Endothelial cell of umbilical vein (primary cell): ENCODE measurements at regions not wholly inside any gene's neighbourhood (a gene's known extent, or its start where the extent isn't known, plus 50 kb on each side); places are given as distances from the start of the nearest gene placed in this dataset.

Source experiments
- BruUV-seq: library from RNA; stranded (reverse); fragments of 400-500 nt; replicated peaks from 2 replicates; lab custom pipeline; 2021; lab: Mats Ljungman, UMichigan
- CTCF ChIA-PET: fragments of 300-600, 350-600 bp; sonication (Branson Sonifier 250); formaldehyde crosslinking; loops from one replicate; lab custom pipeline; 2021; ENCODE audit warnings: antibody characterized with exemption, inconsistent platforms; lab: Charles Lee
- POLR2A ChIA-PET: fragments of 300-600, 350-600 bp; sonication (Branson Sonifier 250); formaldehyde crosslinking; loops from one replicate; lab custom pipeline; 2021; ENCODE audit warnings: antibody characterized with exemption, inconsistent platforms; lab: Charles Lee
- DNase-seq: peaks from one replicate; pipeline ENCODE4 v3.0.0-alpha.2; 2011; ENCODE audit warnings: low read depth, low spot score
- FAIRE-seq: peaks from 2 replicates; lab custom pipeline; 2011; peaks lifted over from hg19 to GRCh38; lab: Jason Lieb, UNC
- H2AFZ ChIP-seq: 2 replicates; pipeline ENCODE4 v1.6.0; 2012; ENCODE audit warnings: low read depth, low read length, control low read depth, inconsistent platforms
- H3K27ac ChIP-seq: 2 replicates; pipeline ENCODE4 v1.5.1; 2011; ENCODE audit warnings: low read depth, mild to moderate bottlenecking, control low read depth, low read length, moderate library complexity; ENCODE audit not compliant: insufficient read depth
- H3K27me3 ChIP-seq, 2 experiments: 2 replicates each; pipeline versions ENCODE4 v1.6.0 to v1.6.1; 2011; ENCODE audit warnings: low read length in 2 of 2, mixed read lengths in 1 of 2; ENCODE audit not compliant: control insufficient read depth in 2 of 2, insufficient read depth in 2 of 2
- H3K36me3 ChIP-seq, 2 experiments: 2 replicates in 1 of 2; 3 replicates in 1 of 2; pipeline ENCODE4 v1.5.1; 2011; ENCODE audit warnings: low read length in 2 of 2, mild to moderate bottlenecking in 1 of 2, moderate library complexity in 1 of 2; ENCODE audit not compliant: control insufficient read depth in 2 of 2, insufficient read depth in 2 of 2; ENCODE audit errors: extremely low read depth in 1 of 2
- H3K4me1 ChIP-seq: 3 replicates; pipeline ENCODE4 v1.5.1; 2011; ENCODE audit warnings: mild to moderate bottlenecking, low read length; ENCODE audit not compliant: control insufficient read depth, insufficient read depth; ENCODE audit errors: extremely low read depth
- H3K4me2 ChIP-seq: 2 replicates; pipeline ENCODE4 v1.6.1; 2011; ENCODE audit warnings: low read length, control low read depth, mixed read lengths; ENCODE audit not compliant: insufficient read depth
- H3K4me3 ChIP-seq, 3 experiments: fragments of 200-600 bp in 1 of 3; sonication (generic), shearing (Covaris generic) in 1 of 3; replicated peaks in 1 of 3; 2 replicates each; pipeline ENCODE4 v1.5.1; 2011 to 2016; ENCODE audit warnings: control low read depth in 3 of 3, low read length in 3 of 3, mild to moderate bottlenecking in 2 of 3, inconsistent platforms in 1 of 3, low read depth in 1 of 3, moderate library complexity in 1 of 3; ENCODE audit not compliant: insufficient read depth in 1 of 3
- H3K79me2 ChIP-seq: 2 replicates; pipeline ENCODE4 v1.6.0; 2012; ENCODE audit warnings: low read length, inconsistent platforms; ENCODE audit not compliant: control insufficient read depth, insufficient read depth
- H3K9ac ChIP-seq: replicated peaks from 2 replicates; pipeline ENCODE3; 2011; ENCODE audit warnings: low read length, control low read depth; ENCODE audit not compliant: insufficient read depth; ENCODE audit errors: extremely low read depth
- H3K9me1 ChIP-seq: replicated peaks from 3 replicates; pipeline ENCODE4 v1.6.0; 2011; ENCODE audit warnings: mild to moderate bottlenecking, low read length; ENCODE audit not compliant: control insufficient read depth, insufficient read depth; ENCODE audit errors: extremely low read depth
- H3K9me3 ChIP-seq: replicated peaks from 2 replicates; pipeline ENCODE4 v1.5.1; 2012; ENCODE audit warnings: low read length, inconsistent platforms; ENCODE audit not compliant: control insufficient read depth, insufficient read depth
- H4K20me1 ChIP-seq: replicated peaks from 2 replicates; pipeline ENCODE3; 2011; ENCODE audit warnings: mild to moderate bottlenecking, low read length; ENCODE audit not compliant: control insufficient read depth, insufficient read depth; ENCODE audit errors: extremely low read depth
- EZH2 ChIP-seq: IDR thresholded peaks from 2 replicates; pipeline ENCODE4 v1.6.1; 2012; ENCODE audit warnings: borderline replicate concordance, low read depth, mild to moderate bottlenecking, moderate library complexity, low read length, inconsistent platforms; ENCODE audit not compliant: severe bottlenecking
- FOS ChIP-seq: IDR thresholded peaks from 2 replicates; pipeline ENCODE4 v1.6.1; 2011; ENCODE audit warnings: mild to moderate bottlenecking, low read length, moderate library complexity, borderline replicate concordance; ENCODE audit not compliant: insufficient read depth
- GATA2 ChIP-seq: IDR thresholded peaks from 2 replicates; pipeline ENCODE4 v1.7.0; 2011; ENCODE audit warnings: low read depth, mild to moderate bottlenecking, moderate library complexity, mixed read lengths, low read length; ENCODE audit not compliant: insufficient read length, insufficient read depth
- JUN ChIP-seq: IDR thresholded peaks from 2 replicates; pipeline ENCODE4 v1.6.1; 2011; ENCODE audit warnings: borderline replicate concordance, low read depth; ENCODE audit not compliant: insufficient read length, insufficient read depth
- MAX ChIP-seq: IDR thresholded peaks from 2 replicates; pipeline ENCODE4 v1.6.1; 2011; ENCODE audit not compliant: insufficient read depth, insufficient read length
- MYC ChIP-seq: IDR thresholded peaks from one replicate; pipeline ENCODE4 v1.6.1; 2011; ENCODE audit warnings: mild to moderate bottlenecking, low read depth, low read length
- POLR2A ChIP-seq: IDR thresholded peaks from 2 replicates; pipeline ENCODE4 v1.6.1; 2012; ENCODE audit warnings: low read depth, mild to moderate bottlenecking, control low read depth, low read length
- POLR2AphosphoS5 ChIP-seq: IDR thresholded peaks from 2 replicates; pipeline ENCODE4 v1.6.1; 2012; ENCODE audit warnings: low read depth, mild to moderate bottlenecking, control low read depth, low read length, moderate library complexity; ENCODE audit not compliant: insufficient read depth
- dilution Hi-C: fragments of 300-500 bp; cut with MboI; formaldehyde crosslinking; loops from one replicate; pipeline ENCODE4 v1.15.0; 2019; ENCODE audit warnings: low sequenced_read_pairs; ENCODE audit not compliant: extremely low pct_ligation_motif_present
- intact Hi-C: fragments of 100-400 bp; cut with micrococcal nuclease; formaldehyde crosslinking; loops from one replicate; pipeline ENCODE4 v1.10.0; 2022
- TF ChIP-seq, protein P1 (sequence below), 2 donors: IDR thresholded peaks; 1 replicate in 1 of 2; 2 replicates in 1 of 2; pipeline ENCODE4 v1.5.1; 2011; ENCODE audit warnings: low read length in 2 of 2, mild to moderate bottlenecking in 2 of 2, moderate library complexity in 2 of 2, control low read depth in 1 of 2, inconsistent platforms in 1 of 2, low read depth in 1 of 2; ENCODE audit not compliant: insufficient read depth in 1 of 2; ENCODE audit errors: extremely low read depth in 1 of 2

- H3K9me3 ChIP-seq, result no peaks in the 10 kb centered on the region
- dilution Hi-C loops (no loop called here), intact Hi-C loops (no loop called here)
- H3K36me3 ChIP-seq, result no peaks in the 10 kb centered on the region
- no peaks in the 10 kb centered on the region for H3K9me1 ChIP-seq
- H2AFZ ChIP-seq, result no peak overlapping the region
- H3K9ac ChIP-seq, result no peak overlapping the region
- TF ChIP-seq POLR2A, result no peak
- no peak for TF ChIP-seq GATA2
- no peak for TF ChIP-seq MYC
- TF ChIP-seq EZH2, result no peak
- TF ChIP-seq MAX, result no peak
- TF ChIP-seq POLR2AphosphoS5, result no peak
- TF ChIP-seq JUN, result no peak
- TF ChIP-seq FOS, result no peak
- TF ChIP-seq, protein P1, sequence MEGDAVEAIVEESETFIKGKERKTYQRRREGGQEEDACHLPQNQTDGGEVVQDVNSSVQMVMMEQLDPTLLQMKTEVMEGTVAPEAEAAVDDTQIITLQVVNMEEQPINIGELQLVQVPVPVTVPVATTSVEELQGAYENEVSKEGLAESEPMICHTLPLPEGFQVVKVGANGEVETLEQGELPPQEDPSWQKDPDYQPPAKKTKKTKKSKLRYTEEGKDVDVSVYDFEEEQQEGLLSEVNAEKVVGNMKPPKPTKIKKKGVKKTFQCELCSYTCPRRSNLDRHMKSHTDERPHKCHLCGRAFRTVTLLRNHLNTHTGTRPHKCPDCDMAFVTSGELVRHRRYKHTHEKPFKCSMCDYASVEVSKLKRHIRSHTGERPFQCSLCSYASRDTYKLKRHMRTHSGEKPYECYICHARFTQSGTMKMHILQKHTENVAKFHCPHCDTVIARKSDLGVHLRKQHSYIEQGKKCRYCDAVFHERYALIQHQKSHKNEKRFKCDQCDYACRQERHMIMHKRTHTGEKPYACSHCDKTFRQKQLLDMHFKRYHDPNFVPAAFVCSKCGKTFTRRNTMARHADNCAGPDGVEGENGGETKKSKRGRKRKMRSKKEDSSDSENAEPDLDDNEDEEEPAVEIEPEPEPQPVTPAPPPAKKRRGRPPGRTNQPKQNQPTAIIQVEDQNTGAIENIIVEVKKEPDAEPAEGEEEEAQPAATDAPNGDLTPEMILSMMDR (IDR thresholded peaks at IDR 0.05; ENCODE audit: extremely low read depth in 1 of 2, insufficient read depth in 1 of 2, low read depth in 1 of 2, low read length in 2 of 2), result no peak
- H3K27ac ChIP-seq, result no peak overlapping the region
- H3K4me2 ChIP-seq, result no peak overlapping the region
- H4K20me1 ChIP-seq, result no peaks in the 10 kb centered on the region
- DNase-seq (no peak), FAIRE-seq (no peak)
- no peaks in the 10 kb centered on the region for H3K79me2 ChIP-seq
- H3K27me3 ChIP-seq, result no peaks in the 10 kb centered on the region
- BruUV-seq, result no TSS peak
- CTCF ChIA-PET, result no interaction called here
- POLR2A ChIA-PET, result no interaction called here
- no peak overlapping the region for H3K4me3 ChIP-seq
- H3K4me1 ChIP-seq, result no peaks in the 10 kb centered on the region
Observed at GRCh38 chr5:24042688-24043087, 535.3 kb downstream of the PRDM9 start.
